NCI-H446 treated with DMSO at 0.1 percent for 48 hours (cell line): ENCODE measurements at regions not wholly inside any gene's neighbourhood (a gene's known extent, or its start where the extent isn't known, plus 50 kb on each side); places are given as distances from the start of the nearest gene placed in this dataset.

Experiments
- DNase-seq: peaks from one replicate; lab custom pipeline; 2025; lab: John Stamatoyannopoulos, UW

DNA sequence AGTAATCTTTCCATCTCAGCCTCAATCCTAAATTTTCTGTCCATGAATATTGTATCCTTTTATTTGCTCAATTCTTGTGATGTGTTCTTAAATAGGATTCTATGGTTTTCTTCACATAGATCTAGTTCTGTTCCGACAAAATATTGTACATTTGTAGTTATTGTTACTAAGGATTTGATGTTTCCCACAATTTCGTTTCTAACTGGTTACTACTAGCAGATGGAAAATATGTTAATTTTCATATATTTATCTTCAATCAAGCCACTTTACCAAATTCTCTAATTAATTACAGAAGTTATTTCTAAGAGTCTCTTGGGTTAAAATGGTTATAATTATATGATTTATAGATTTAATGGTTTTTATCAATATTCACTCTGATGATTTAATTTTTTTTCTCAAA, 60.3 kb downstream of the SEC61B start:
- DNase-seq = no peak

GRCh38 chr9:99285965-99286364, 63.9 kb downstream of the SEC61B start:
- DNase-seq = no peak

DNA sequence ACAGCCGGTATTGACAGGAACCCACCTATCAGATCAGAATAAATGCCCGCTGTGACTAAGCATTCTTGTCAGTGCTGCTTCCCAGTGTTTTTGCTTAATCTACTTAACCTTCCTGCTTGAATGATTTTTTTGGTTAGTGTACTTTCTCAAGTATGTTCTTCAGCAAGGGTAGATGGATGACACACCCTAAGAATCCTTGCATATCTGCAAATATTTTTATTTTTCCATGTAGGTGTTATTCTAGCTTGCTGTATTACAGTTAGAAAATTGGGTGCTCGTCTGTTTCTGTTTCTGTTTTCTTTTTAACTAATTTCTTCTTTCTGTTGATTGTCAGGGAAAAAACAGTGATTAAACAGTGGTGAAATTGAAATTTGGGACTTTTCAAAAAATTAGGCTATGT, 64.5 kb downstream of the SEC61B start:
- DNase-seq = no peak

DNA sequence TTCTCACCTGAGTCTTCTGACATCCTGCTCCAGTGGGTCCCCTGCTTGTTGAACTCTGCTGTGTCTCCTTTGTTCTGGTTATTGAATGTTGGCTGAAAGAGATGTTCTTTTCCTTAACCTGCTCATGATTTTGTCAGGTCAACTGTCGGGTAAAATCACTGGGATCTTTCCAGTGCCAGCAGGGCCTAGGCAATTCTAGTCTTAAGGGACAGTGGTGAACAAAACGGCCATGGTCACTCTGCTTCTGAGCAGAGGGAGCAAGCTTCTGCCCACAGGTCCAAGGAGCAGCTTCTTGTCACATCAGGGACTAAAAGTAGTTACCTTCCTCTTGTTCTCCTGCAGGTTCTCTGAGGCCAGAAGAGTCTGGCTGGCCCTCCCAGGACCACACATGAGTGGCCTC, 65.6 kb downstream of the SEC61B start:
- no peak for DNase-seq

DNA sequence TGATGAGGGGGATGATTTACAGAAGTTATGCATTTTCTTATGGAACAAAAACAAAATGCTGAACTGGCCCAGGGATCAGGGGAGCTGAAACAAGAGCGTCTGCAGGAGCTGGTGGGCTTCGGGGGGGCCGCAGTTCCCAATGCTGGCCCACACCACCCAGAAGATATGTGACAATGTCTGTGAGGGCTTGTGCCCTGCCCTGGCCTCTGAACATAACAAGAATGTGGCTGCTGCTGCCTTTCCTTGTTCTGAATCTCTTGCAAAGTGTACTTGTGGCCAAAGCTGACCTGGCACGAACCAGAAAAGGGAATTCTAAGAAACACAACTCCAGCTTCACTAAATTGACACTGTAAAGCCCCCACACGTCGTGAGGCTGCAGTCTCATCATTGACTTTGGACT, 66.7 kb downstream of the SEC61B start:
- no peak for DNase-seq

- no peak for DNase-seq
Observed at GRCh38 chr9:99294850-99295461, 72.9 kb downstream of the SEC61B start.

GRCh38 chr9:99296291-99296951, 74.3 kb downstream of the SEC61B start:
- DNase-seq = no peak

GRCh38 chr9:99298614-99299013, 76.5 kb downstream of the SEC61B start:
- DNase-seq = no peak

- DNase-seq = no peak
Observed at GRCh38 chr9:99299211-99300102, 77.4 kb downstream of the SEC61B start.

GRCh38 chr9:99300103-99300439, 78.0 kb downstream of the SEC61B start:
- no peak for DNase-seq

DNA sequence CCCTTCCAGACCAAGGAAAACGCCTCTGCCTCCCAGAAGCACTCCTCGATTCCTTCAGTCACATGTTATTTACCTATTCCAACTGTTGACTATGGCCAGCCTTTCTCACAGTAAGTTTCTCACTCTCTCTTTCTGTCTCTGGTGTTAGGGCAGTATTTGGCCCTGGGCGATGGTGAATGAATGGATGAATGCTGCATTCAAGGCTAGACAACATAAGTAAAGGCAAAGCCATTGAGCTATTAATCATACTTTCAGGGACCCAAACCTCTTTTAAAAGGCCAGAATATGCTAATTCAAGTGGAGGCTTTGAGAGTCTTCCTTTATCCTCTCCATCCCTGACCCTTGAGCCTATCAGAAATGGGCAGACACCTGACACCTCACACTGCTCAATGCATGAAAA, 78.5 kb downstream of the SEC61B start:
- no peak for DNase-seq

DNA sequence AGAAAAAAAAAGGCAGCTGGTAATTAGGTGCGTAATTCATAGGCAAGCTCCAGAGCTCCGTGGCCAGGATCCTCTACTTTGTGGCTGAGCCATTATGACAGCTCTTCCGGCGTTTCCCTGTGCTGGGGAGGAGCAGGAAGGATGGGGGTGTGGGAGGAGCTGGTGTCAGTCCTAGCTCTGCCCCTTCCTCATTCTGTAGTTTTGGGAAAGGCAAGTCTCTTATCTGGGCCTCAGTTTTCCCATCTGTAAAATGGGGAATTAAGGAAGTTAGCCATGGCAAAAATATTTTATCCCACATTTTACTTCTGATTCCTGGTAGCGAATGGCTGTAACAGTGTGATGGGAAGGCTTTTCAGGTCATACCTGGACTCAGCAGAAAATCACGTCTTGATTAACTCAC, 81.1 kb downstream of the SEC61B start:
- no peak for DNase-seq

DNA sequence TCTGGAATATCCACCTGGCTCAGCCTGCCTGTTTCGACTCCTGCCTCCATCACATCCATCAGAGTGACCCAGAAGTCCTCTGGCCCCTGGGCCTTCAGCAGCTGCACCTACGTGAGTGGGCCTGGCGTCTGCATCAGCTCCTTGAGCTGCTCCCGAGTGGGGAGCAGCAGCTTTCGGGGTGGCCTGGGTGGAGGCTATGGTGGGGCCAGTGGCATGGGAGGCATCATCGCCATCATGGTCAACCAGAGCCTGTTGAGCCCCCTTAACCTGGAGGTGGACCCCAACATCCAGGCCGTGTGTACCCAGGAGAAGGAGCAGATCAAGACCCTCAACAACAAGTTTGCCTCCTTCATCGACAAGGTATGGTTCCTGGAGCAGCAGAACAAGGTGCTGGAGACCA, 83.0 kb downstream of the SEC61B start:
- no peak for DNase-seq

DNA sequence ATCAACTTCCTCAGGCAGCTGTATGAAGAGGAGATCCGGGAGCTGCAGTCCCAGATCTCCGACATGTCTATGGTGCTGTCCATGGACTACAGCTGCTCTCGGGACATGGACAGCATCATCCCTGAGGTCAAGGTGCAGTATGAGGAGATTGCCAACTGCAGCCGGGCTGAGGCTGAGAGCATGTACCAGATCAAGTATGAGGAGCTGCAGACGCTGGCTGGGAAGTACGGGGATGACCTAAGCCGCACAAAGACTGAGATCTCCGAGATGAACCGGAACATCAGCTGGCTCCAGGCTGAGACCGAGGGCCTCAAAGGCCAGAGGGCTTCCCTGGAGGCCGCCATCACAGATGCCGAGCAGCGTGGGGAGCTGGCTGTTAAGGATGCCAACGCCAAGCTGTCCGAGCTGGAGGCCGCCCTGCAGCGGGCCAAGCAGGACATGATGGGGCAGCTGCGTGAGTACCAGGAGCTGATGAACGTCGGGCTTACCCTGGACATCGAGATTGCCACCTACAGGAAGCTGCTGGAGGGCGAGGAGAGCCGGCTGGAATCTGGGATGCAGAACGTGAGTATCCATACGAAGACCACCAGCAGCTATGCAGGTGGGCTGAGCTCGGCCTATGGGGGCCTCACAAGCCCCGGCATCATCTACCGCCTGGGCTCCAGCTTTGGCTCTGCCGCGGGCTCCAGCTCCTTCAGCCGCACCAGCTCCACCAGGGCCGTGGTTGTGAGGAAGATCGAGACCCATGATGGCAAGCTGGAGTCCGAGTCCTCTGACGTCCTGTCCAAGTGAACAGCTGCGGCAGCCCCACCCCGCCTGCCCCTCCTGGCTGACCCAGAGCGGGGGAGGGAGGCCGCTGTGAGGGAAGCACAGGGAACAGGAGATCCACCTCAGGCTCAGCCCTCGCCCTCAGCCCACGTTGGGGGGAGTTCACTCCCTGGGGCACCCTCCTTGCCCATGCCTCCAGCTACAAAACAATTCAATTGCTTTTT, 84.0 kb downstream of the SEC61B start:
- no peak for DNase-seq

DNA sequence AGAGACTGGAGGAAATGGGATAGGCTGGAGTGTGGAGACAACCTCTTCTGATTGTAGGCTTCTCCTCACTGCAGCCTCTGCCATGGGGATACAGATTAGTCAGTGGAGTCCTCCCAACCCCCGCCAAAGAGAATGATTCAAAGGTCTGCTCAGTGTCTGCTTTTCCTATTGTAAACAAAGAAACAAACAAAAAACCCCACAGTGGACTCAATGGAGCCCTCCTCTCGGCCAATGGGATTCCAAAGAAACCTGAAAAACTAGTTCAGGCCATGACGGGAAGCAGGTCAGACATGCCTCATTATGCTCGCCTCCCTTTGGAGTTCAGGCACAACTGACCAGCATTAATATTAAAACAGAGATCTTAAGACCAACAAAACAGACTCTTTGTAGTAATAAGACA, 85.8 kb downstream of the SEC61B start:
- no peak for DNase-seq

- DNase-seq = no peak
Observed at GRCh38 chr9:99309141-99309939, 87.3 kb downstream of the SEC61B start.

- DNase-seq = no peak
Observed at GRCh38 chr9:99312736-99313135, 90.7 kb downstream of the SEC61B start.

DNA sequence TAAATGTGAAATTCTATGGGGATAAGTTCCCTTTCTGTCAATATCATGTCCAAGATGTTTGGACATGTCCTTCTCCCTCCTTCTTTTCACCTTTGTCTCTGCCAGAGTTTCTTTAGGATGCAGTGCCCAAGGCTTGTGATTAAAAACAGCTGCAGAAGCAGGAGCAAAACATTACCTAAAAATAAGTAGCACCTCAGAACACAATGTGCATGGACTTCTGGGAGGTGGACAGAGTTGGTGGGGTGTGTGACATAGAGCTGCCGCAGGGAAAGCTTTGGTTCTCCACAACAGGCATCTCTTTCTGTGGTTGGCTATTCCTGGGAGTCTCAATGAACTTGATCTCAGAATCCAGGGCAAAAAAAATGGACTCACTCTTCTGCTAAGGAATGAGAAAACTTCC, 97.0 kb downstream of the SEC61B start:
- DNase-seq = no peak

- no peak for DNase-seq
Observed at GRCh38 chr9:99322299-99322698, 100.2 kb downstream of the SEC61B start.

GRCh38 chr9:99326112-99326916, 104.2 kb downstream of the SEC61B start:
- no peak for DNase-seq

DNA sequence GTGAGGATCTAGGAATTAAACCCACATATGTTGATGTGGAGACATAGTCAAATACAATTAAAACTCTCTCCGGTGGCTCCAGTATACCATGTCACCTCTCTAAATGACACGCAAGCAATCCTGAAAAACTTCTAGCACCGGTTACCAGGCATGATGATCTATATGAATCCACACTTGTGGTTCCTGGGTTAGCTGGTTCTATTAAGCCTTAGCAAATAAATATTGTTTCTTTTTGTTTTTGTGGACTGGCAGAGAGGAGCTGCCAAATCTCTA, 104.8 kb downstream of the SEC61B start:
- DNase-seq = no peak
